SK-N-DZ (cell line): ENCODE measurements at regions not wholly inside any gene's neighbourhood (a gene's known extent, or its start where the extent isn't known, plus 50 kb on each side); places are given as distances from the start of the nearest gene placed in this dataset.

Source experiments
- DNase-seq: peaks from one replicate; pipeline ENCODE4 v3.0.0-alpha.2; 2015; ENCODE audit warnings: low spot score

DNA sequence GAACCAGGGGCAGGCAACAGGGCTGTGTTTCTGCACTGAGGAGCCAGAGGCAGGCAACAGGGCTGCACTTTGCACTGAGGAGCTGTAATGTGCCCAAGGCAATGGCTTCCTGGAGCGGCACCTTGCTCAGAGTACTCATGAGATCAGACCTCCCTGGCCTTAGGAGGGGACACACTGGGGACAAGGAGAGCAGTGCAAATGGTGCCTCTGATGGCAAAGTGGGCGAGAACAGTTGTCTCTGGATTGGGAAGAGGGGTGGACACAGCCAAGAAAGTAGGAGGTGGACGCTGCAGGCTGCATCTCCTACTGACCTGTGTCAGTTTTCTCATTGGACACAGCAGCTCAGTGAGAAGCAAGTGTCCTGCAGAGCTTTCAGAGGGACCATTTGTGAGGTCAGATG lies 1443.3 kb downstream of the TBC1D22A start:
- no peak for DNase-seq

DNA sequence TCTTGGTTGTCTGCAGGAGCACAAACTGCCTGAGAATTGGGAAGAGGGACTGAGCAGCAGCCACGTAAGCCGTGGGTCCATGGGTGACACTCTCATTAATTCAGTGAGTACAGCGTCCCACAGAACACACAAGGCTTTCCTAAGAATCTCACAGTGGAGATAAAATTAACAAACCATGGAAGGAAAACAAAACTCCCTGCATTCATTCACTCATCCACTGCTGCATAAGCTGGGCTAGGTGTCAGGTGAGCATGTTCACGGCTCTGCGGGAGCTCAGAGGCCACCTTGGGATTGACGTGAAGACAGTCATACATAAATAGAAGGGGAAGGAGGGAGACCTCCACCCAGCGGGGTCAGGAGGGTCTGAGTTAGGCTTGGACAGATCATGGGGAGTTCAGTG lies 1442.7 kb downstream of the TBC1D22A start:
- no peak for DNase-seq

DNA sequence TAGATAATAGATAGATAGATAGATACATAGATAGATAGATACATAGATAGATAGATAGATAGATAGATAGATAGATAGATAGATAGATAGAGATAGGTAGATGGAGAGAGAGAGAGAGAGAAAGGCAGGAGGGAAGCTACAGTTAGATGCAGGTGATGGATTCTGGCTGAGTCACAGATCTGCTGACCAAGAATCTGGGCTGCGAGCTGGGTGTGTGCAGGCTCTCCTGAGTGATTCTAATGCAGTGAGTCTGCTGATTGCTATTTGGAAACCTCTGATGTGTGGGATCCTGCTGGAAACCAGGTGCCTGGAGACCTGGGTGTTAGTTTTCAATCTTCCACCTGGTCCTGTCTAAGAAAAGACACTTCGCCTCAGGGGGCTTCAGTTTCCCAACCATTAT lies 1441.8 kb downstream of the TBC1D22A start:
- DNase-seq = no peak

DNA sequence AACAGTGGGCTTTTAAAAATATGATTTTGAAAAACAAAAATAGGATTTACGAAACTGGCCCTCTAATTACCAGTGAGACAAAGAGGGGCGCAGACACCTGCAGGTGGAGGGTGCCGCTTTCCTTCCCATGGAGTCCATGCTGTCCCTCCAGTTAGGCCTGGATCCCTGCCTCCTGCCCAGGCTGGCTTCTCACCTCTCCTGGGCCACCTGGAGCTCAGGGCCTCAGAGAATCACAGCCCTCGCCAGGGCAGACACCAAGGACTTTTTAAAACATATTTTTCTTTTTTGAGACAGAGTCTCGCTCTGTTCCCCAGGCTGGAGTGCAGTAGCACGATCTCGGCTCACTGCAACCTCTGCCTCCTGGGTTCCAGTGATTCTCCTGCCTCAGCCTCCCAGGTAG lies 1437.2 kb downstream of the TBC1D22A start:
- no peak for DNase-seq

DNA sequence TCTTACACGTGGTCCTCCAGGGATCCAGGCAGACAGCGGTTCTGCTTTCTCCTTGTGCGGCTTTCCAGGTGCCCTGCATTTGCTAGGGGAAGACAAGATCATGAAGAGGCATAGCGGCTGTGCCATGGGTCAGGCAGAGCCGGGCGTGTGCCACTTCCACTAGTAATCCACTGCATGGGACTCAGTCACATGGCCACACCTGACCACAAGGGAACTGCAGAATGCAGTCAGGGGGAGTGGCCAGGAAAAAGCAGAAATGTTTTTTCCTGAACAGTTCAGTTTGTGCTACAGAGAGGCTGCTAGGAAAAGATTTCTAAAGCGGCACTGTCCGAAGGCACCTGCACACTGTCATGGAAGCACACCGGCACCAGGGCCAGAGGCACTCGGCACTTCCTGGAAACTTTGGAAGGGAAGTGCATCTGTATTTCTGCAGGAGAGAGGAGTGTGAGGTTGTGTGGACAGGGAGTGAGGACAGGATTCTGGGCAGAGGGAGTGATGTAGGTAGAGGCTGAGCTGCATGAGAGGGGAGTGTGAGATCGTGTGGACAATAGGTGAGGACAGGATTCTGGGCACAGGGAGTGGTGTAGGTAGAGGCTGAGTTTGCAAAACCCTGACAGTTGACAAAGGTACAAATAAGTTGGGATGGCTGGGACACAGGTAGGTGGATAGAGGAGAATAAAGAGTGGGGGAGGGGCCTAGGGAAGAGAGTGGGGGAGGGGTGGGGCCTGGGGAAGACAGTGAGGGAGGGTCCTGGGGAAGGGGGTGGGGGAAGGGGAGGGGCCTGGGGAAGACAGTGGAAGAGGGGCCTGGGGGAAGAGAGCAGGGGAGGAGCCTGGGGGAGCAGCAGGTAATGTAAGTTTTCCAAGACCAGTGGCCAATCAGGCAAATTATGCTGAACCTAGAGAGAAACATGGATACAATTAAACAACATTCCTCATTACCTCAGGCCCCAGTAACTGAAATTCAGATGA lies 1436.3 kb downstream of the TBC1D22A start:
- DNase-seq = no peak

DNA sequence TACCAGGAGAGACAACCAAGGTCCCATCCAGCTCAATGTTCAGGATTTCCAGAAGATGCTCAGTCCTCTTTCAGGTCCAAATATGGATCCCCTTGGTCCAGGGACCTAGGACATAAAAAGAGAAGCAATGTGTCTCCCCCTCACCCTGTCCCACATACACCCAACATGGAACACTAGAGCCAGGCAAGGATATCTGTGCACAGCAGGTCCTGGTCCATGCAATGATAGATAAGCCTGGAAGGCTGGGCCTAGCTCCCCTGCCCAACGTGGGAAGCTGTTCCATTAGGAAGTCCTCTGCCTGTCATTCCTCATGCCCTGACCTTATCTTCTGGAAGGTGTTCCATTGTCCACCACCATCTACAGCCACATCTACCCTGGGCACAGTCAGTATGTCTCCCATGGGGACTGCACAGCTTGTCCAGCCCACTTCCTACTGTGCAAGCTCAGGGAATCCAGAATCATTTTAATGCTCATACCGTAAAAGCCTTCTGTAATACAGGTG lies 1434.8 kb downstream of the TBC1D22A start:
- no peak for DNase-seq

DNA sequence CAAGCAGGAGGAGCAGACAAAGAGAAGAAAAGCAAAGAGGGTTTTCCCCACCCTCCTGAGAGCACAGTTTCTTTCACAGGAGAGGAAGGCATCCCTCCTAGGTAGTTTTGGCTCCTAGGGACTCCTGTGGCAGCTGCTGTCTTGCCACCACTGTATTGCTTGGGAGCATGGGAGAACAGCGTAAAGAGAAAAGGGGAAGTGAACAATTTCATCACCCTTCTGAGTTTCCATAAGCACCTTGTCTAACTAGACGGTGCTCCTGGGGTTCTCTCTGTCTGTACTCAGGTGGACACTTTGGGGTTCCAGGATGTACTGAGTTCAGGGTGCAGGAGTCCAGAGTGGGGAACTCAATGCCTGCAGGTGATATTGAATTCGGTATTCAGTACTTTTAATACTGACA lies 1430.5 kb downstream of the TBC1D22A start:
- DNase-seq = no peak

DNA sequence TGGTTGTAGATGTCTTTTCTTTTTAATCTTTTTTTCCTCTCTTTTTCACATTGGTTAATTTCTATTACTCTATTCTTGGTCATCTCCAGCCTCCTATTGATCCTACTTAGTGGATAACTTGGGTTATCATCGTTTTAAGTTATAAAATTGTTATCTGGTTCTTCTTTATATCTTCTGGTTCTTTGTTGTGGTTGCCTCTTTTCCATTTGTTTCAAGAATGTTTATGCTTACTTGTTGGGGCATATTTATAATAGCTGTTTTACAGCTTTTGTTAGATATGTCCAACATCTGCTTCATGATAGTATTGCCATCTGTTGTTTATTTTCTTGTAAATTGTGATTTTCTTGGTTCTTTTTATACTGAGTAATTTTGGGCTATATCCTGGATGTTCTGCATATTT lies 1429.6 kb downstream of the TBC1D22A start:
- DNase-seq = no peak

DNA sequence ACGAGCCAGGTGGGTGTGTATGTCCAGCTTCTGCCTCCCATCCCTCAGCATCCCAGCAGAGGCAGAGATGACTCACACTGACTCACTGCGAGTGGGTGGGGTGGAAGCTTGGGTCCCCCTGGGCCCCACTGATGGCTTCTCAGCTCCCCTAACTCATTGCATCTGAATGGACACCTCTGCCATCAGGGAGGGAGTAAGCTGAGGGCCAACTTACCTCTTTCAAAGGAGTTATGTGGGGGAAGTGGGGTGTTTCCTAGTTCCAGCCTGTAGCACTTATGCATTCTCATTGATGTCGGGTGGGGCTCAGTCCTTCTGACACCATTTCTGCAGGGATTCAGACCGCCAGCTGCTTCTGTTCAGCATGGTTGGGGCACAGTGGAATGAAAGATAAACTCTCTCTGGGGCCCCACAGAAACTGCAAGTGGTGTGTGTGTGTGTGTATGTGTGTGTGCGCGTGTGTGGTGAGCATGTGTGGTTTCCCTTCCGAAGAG lies 1425.8 kb downstream of the TBC1D22A start:
- no peak for DNase-seq

DNA sequence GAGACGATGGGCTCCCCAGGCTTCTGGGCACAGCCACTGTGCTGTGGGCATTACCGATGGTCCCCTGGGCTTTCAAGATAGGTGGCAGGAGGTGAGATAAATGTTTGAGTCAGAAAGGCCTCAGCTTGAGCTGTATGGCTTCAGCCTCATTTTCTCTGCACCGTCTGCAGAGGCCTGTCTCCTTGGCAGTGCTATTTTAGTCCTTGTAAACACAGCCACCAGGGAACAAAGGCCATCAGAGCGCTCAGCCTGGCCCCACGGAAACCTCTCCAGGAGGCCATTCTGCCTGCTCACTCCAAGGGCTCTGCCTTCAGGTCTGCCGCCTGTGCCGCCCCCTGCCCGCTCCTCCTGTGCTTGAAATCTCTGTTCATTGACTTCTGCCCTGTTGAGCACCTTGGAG lies 1424.9 kb downstream of the TBC1D22A start:
- no peak for DNase-seq

DNA sequence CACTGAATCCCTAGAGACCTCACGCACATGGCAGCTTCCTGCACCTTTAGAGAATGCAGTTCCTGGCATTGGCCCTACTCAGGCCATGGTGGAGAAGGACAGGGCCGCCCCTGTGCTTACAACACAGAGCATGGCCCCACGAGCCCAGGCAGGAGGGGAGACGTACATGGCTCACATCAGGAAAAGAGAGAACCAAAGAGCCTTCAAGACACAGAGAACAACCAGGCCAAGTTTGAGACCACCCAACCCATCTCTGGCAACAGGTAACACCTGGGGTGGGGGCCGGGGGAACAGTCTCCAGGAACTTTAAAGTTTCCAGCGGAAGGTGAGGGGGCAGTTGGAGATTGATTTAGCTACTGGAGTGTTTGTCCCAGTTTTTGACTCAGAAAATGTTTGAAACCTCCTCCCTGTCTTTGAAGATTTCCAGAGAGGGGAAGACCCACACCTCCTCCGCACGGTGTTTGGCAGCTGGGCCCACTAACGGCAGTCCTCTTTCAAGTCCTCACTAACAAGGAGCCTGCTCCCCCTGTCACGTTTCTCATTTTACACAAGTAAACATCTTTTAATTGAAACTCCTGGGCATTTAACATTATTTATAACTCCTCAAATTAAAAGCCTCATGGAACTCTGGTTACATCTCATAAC lies 1423.8 kb downstream of the TBC1D22A start:
- no peak for DNase-seq

DNA sequence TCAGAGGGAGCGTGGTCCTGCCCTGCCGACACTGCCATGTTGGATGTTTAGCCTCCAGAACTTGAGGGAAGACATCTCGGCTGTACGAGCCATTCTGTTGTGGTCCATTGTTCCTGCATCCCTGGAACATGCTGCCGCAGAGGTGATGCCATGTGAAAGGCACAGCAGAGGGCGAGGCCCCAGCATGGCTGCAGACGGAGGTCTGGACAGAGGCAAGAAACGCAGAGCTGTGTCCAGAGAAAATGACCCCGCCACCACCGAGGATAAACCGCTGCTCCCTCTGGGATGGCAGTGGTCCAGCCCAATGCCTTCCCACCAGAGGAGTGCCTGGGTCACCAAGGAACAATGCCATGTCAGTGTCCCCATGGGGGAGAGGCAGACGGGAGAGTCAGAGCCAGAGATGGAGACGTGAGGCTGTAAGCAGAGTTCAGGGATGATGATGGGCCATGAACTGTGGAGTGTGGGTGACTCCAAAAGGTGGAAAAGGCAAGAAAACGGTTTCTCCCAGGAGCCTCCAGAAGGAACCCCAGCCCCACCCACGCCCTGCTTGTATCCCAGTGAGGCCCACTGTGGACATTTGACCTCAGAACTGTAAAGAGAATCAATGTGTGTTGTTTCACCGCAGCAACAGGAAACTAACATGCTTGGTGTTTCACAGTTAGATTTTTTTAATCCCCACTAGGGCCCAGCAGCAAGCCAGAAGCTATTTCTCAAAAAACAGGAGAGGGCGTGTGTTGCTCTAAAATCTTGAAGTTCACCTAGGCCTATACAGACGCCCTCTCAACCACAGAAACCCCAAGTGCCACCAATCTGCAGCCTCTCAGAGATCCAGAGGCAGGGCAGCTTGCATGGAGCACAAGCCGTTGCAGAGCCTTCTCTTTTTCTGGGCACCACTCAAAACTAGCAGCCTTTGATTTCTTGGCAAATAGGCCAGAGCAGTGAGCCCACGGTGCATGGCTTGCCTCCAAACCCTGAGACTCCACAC lies 1422.9 kb downstream of the TBC1D22A start:
- DNase-seq = no peak

DNA sequence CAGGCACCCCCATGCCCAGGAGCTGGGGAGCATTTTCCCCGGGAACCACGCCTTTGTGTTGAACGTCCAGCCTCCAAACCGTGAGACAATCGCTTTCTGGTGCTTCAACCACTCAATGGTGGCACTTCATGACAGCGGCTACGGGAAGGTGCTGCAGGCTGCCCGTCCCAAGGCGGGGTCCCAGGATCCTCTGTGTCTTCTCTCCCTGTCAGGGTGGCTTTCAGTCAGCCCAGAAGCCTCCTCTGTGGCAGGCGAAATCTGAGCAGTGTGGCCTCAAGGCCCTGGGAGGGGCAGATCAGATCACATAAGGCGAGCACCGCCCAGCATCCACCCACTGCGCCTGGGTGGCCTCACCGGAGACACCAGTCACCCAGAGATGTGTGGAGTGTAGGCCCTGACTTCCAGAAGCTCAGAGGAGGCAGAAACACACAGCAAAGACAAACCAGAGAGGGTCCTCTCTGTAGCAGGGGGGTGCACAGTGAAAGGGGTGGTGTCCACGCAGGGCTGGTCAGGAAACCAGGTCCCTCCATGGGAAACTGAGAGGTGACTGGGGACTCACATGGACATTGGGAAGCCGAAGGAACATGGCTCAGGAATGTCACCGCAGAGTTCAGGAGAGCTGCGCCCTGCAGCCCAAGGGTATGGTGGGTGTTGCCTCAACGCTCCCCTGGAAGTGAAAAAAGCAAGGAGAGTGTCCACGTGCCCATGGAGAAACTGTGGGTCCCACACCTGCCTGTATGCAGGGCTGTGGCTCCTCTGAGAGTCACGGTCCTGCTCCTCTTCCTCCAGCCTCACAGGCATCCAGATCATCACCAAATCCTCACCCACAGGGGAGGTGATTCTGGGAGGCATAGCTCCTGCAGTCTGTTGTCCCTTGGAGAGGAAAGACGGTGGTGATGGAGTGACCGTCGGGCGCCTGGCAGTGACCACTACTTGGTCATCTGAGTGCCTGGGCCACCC lies 1420.7 kb downstream of the TBC1D22A start:
- no peak for DNase-seq

DNA sequence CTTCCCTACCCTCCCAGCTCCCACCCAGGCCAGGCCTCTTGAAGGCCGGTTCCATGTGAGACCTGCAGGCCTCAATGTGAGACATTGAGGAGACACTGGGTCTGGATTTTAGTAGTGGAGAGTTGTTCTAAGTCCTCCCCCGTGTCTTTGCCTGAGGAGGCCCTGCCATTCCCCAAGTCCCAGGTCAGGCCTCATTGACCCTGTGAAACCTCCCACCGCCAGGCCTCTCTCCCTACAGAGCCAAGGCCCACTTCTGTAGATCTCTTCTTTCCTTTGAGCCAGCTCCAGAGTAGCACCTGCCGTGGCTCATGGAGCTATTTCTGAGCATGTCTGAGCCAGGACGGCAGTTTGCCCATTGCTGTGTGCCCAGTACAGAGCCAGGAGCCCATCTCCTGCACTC lies 1419.6 kb downstream of the TBC1D22A start:
- no peak for DNase-seq

DNA sequence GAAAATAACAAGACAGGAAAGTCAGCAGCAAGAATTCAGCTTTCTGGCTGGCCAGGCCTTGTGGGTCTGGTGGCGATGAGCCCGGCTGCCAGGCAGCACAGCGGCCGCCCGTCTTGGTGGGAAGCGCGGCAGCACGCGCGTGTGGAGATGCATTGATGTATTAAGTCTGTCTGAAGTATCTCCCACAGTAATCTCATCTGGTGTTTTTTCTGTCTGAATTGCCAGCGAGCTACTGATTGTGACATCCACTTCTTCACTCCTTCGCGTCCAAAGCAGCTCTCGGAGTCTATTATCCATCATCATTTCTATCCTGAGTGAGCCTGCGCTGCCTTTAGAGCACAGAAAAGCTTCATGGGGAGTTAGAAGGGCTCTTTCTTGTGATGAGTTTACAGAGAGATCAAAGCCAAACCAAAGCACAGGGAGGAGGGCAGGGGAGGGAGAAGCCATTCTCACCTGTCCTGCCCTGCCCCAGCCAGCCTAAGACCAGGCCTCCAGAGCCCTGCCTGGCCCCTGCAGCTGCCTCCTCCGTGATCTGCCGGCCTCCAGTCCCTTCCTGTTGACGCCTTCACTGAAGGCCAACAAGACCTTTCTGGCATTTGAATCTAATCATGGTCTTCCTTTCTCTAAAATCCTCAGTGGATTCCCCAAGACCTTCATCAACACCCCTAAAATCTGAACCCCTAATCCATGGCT lies 1419.0 kb downstream of the TBC1D22A start:
- no peak for DNase-seq

DNA sequence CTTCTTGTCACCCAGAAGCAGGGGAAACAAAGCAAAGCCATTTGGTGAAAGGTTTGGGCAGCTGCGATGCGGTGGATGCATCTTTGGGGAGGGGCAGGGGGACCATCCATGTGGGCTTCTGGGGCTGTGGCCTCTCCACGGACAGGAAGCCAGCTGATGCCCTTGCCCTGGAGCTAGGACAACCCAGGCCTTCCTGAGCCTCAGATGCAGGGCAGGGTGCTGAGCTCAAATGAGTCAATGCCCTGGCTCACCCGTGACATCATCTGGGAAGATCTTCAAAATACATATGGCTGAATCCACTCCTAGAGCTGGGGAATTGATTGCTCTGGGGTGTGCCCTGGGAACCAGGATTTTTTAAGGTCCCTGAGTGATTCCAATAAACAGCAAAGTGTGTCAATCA lies 1418.2 kb downstream of the TBC1D22A start:
- no peak for DNase-seq

DNA sequence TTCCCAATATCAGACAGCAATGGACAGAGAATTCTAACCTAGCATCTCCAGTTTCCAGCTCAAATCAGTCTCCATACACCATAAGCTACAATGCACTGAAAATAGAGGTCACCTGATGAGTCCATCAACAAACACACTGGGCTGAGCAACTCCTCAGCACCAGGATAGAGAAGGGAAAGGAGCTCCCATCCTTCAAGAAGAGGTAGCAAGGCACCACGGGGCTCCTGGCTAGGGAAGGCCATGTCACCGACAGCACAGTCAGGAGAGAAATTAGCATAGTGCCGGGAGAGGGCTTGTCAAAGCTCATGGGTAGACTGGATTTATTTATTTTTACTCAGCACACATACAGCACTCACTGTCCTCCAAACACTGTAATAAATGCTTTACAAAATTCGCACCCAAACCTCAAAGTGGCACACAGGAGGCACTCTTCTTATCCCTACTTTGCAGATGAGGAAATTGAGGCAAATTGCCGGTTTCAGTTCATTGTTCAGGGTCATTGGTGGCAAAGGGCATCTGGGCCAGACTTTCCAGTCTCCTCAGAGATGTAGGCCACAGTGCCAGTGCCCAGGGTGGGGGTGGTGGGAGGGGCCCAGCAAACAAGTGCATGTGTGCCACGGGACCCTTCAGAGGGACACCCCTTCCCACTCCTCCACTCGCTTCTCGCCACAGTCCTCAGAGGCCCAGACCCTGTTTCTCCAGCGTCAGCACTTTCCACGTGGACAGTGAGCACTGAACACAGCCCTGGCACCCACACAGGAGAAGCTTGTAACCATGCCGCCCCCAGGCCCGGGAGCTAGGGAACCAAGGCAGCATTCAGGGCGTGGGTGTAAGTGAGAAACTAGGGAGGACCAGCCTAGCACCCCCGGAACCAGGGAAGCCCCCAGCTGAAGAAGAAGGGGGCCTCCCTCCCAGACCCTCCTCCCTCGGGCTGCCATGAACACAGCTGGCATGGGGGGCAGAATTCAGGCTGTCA lies 1417.4 kb downstream of the TBC1D22A start:
- no peak for DNase-seq

DNA sequence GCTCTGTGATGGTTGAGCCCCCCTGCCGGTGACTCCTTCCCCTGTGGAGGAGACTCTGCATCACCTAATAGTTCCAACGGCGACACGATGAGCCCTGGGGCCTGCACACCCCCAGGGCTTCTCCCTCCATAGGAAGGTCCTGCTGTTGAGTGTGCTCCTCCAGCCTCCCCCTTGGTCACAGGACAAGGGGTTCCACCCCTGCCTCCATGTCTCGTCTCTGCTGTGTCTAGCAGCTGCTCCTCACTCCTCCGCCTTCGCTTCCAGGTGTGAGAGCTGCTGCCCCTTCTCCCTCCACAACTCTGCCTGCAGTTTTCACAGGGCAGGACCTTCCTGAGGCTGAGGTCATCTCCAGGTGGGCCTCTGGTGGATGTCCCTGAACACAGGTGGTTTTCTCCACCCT lies 1416.1 kb downstream of the TBC1D22A start:
- no peak for DNase-seq
